A673 (cell line): ENCODE measurements at regions not wholly inside any gene's neighbourhood (a gene's known extent, or its start where the extent isn't known, plus 50 kb on each side); places are given as distances from the start of the nearest gene placed in this dataset.

Experiments used
- CTCF ChIP-seq: fragments of 300-800, 200-600 bp; sonication (generic); conservative IDR thresholded peaks from 2 replicates; pipeline ENCODE4 v1.5.1; 2017; ENCODE audit warnings: low read depth, mild to moderate bottlenecking, antibody characterized with exemption, low read length, moderate library complexity, mixed read lengths
- EZH2 ChIP-seq: fragments of 200-600 bp; sonication (generic); IDR thresholded peaks from 2 replicates; pipeline ENCODE4 v1.6.1; 2017; ENCODE audit warnings: borderline replicate concordance, low read depth, mild to moderate bottlenecking, mixed read lengths, antibody characterized with exemption, low read length; ENCODE audit not compliant: poor library complexity, severe bottlenecking

- TF ChIP-seq CTCF, result no peak
- no peak for TF ChIP-seq EZH2
These were observed 428.4 kb downstream of the PTPRU start for GRCh38 chr1:29664711-29665110.
